ENCODE measurements at regions not wholly inside any gene's neighbourhood (a gene's known extent, or its start where the extent isn't known, plus 50 kb on each side); places are given as distances from the start of the nearest gene placed in this dataset.

DNA sequence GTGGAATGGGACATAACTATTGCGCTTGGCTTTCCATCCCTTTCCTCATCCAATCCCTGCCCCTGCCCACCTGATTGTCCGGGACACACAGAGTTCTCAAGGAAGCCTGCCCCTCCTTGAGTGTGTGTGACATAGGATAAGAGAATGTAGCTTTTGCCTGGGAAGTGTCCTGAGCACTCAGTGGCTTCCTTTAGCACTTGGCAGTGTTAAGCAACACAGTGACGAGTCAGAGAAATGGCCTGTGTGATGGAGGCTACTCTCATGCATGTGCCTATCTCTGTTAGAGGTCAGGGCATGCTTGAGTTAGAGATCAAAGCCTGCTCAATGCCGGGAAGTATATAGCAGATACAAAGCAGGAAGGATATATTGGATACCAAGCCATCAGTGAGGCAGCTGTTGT, 289.5 kb downstream of the SIPA1L2 start:
- TF ChIP-seq, protein P1, sequence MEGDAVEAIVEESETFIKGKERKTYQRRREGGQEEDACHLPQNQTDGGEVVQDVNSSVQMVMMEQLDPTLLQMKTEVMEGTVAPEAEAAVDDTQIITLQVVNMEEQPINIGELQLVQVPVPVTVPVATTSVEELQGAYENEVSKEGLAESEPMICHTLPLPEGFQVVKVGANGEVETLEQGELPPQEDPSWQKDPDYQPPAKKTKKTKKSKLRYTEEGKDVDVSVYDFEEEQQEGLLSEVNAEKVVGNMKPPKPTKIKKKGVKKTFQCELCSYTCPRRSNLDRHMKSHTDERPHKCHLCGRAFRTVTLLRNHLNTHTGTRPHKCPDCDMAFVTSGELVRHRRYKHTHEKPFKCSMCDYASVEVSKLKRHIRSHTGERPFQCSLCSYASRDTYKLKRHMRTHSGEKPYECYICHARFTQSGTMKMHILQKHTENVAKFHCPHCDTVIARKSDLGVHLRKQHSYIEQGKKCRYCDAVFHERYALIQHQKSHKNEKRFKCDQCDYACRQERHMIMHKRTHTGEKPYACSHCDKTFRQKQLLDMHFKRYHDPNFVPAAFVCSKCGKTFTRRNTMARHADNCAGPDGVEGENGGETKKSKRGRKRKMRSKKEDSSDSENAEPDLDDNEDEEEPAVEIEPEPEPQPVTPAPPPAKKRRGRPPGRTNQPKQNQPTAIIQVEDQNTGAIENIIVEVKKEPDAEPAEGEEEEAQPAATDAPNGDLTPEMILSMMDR (conservative IDR thresholded peaks at IDR 0.05; ENCODE audit: low read depth, low read length): no peak
- Histone ChIP-seq H3K4me3 (IDR thresholded peaks at IDR 0.05; ENCODE audit: insufficient read depth, low read depth, low read length) (no peak overlapping the region), H3K27me3 (ENCODE audit: insufficient read depth, low read depth) (no peaks in the 10 kb centered on the region), H3K79me2 (ENCODE audit: insufficient read depth, low read depth) (no peaks in the 10 kb centered on the region), H2AFZ (ENCODE audit: low read depth) (no peak overlapping the region), H3K36me3 (ENCODE audit: insufficient read depth) (no peaks in the 10 kb centered on the region), H4K20me1 (ENCODE audit: insufficient read depth) (no peaks in the 10 kb centered on the region), H3K4me1 (ENCODE audit: low read depth, poor library complexity, severe bottlenecking) (peaks cover 8% of the 10 kb centered on the region), H3K4me2 (no peak overlapping the region), H3K27ac (no peak overlapping the region), H3K9ac (no peak overlapping the region)

DNA sequence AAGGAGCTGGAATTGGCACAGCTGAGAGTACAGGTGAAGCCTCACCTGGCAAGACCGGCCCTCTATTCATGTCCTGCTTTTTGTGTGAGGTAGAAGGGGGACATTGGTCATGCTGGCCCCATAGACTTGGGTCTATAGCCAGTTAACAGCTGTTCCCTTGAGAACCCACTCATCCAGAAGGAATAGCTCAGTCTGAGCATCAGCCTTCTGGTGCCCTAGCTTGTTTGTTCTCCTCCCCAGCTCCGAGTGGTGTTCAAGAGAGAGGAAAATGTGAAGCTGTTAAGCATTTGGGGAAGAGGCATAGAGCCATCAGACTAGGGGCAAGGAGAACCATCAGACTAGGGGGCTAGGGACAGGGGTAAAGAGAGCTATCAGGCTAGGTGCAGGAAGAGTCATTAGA, 290.9 kb downstream of the SIPA1L2 start:
- no peak overlapping the region for H3K27ac ChIP-seq
- no peaks in the 10 kb centered on the region for H3K79me2 ChIP-seq (ENCODE audit: insufficient read depth, low read depth)
- H3K9ac ChIP-seq: no peak overlapping the region
- no peak overlapping the region for H2AFZ ChIP-seq (ENCODE audit: low read depth)
- H3K36me3 ChIP-seq (ENCODE audit: insufficient read depth): no peaks in the 10 kb centered on the region
- peaks cover 8% of the 10 kb centered on the region for H3K4me1 ChIP-seq (ENCODE audit: low read depth, poor library complexity, severe bottlenecking)
- no peak overlapping the region for H3K4me2 ChIP-seq
- TF ChIP-seq, protein P1 (conservative IDR thresholded peaks at IDR 0.05; ENCODE audit: low read depth, low read length): no peak
- H3K27me3 ChIP-seq (ENCODE audit: insufficient read depth, low read depth): no peaks in the 10 kb centered on the region
- H3K4me3 ChIP-seq (IDR thresholded peaks at IDR 0.05; ENCODE audit: insufficient read depth, low read depth, low read length): no peak overlapping the region
- no peaks in the 10 kb centered on the region for H4K20me1 ChIP-seq (ENCODE audit: insufficient read depth)

DNA sequence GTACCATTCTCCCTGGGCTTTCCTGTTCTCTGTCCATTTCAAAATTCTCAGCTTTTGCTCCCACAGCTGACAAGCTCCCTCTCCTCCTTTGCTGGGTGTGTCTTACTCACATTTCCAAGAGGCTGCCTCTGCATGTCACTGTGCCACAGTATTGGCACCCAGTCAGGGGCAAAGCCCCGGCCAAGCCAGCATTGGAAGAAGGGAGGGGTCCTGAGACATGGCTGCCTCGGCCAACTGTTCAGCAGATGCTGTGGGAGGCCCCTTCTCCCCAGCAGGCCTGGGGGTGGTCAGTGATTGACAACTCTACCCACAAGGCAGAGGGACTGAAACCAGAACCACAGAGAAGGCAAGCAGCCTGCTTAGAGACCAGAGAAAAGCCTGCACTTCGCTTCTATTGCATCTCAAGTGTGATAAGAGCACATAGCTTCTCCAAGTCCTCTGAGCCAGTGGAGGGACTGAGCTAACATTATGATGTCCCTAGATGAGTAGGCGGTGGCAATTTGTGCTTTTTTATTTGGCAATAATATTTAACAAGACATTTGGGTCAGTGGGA, 294.1 kb downstream of the SIPA1L2 start:
- TF ChIP-seq, protein P1 (conservative IDR thresholded peaks at IDR 0.05; ENCODE audit: low read depth, low read length): no peak
- Histone ChIP-seq H3K9ac (no peak overlapping the region), H3K4me1 (ENCODE audit: low read depth, poor library complexity, severe bottlenecking) (peaks cover 8% of the 10 kb centered on the region), H2AFZ (ENCODE audit: low read depth) (no peak overlapping the region), H3K79me2 (ENCODE audit: insufficient read depth, low read depth) (no peaks in the 10 kb centered on the region), H3K4me2 (no peak overlapping the region), H3K4me3 (IDR thresholded peaks at IDR 0.05; ENCODE audit: insufficient read depth, low read depth, low read length) (no peak overlapping the region), H3K27me3 (ENCODE audit: insufficient read depth, low read depth) (no peaks in the 10 kb centered on the region), H3K27ac (no peak overlapping the region), H3K36me3 (ENCODE audit: insufficient read depth) (no peaks in the 10 kb centered on the region), H4K20me1 (ENCODE audit: insufficient read depth) (no peaks in the 10 kb centered on the region)

DNA sequence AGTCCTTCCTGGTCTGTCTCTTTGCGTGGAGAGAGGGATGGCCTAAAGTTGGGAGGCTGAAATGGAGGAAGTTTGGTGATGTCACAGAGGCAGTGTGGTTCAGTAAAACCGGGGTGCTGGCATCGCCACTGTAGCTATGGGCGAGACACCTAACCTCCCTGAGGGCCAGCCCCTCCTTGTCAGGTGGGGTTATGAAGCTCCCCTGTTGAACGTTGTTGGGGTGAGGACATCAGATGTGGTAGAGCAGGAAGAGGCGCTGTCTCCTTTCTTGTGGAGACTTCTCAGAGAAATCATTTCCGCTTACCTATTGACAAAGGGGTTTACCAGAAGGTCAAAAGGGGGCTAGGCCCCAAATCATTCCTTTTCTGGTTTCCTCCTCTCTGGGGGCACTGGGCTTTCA, 294.7 kb downstream of the SIPA1L2 start:
- Histone ChIP-seq H3K27me3 (ENCODE audit: insufficient read depth, low read depth) (no peaks in the 10 kb centered on the region), H3K27ac (no peak overlapping the region), H3K4me1 (ENCODE audit: low read depth, poor library complexity, severe bottlenecking) (peaks cover 8% of the 10 kb centered on the region), H2AFZ (ENCODE audit: low read depth) (no peak overlapping the region), H3K4me3 (IDR thresholded peaks at IDR 0.05; ENCODE audit: insufficient read depth, low read depth, low read length) (no peak overlapping the region), H3K36me3 (ENCODE audit: insufficient read depth) (no peaks in the 10 kb centered on the region), H3K4me2 (no peak overlapping the region), H4K20me1 (ENCODE audit: insufficient read depth) (no peaks in the 10 kb centered on the region), H3K9ac (no peak overlapping the region), H3K79me2 (ENCODE audit: insufficient read depth, low read depth) (no peaks in the 10 kb centered on the region)
- TF ChIP-seq, protein P1 (conservative IDR thresholded peaks at IDR 0.05; ENCODE audit: low read depth, low read length): no peak
